ENCODE measurements at regions not wholly inside any gene's neighbourhood (a gene's known extent, or its start where the extent isn't known, plus 50 kb on each side); places are given as distances from the start of the nearest gene placed in this dataset.

GRCh38 chr7:52323202-52323746 lies 712.2 kb upstream of the POM121L12 start:
- TF ChIP-seq, protein P1, sequence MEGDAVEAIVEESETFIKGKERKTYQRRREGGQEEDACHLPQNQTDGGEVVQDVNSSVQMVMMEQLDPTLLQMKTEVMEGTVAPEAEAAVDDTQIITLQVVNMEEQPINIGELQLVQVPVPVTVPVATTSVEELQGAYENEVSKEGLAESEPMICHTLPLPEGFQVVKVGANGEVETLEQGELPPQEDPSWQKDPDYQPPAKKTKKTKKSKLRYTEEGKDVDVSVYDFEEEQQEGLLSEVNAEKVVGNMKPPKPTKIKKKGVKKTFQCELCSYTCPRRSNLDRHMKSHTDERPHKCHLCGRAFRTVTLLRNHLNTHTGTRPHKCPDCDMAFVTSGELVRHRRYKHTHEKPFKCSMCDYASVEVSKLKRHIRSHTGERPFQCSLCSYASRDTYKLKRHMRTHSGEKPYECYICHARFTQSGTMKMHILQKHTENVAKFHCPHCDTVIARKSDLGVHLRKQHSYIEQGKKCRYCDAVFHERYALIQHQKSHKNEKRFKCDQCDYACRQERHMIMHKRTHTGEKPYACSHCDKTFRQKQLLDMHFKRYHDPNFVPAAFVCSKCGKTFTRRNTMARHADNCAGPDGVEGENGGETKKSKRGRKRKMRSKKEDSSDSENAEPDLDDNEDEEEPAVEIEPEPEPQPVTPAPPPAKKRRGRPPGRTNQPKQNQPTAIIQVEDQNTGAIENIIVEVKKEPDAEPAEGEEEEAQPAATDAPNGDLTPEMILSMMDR (IDR thresholded peaks at IDR 0.05), result no peak
- TF ChIP-seq POLR2A (IDR thresholded peaks at IDR 0.05), result no peak

Data from right lobe of liver (tissue), 4 donors.